SW 1271 (cell line): ENCODE measurements at regions not wholly inside any gene's neighbourhood (a gene's known extent, or its start where the extent isn't known, plus 50 kb on each side); places are given as distances from the start of the nearest gene placed in this dataset.

Experiments
- DNase-seq, 2 experiments: peaks; one replicate each; lab custom pipeline; 2025; lab: John Stamatoyannopoulos, UW

DNA sequence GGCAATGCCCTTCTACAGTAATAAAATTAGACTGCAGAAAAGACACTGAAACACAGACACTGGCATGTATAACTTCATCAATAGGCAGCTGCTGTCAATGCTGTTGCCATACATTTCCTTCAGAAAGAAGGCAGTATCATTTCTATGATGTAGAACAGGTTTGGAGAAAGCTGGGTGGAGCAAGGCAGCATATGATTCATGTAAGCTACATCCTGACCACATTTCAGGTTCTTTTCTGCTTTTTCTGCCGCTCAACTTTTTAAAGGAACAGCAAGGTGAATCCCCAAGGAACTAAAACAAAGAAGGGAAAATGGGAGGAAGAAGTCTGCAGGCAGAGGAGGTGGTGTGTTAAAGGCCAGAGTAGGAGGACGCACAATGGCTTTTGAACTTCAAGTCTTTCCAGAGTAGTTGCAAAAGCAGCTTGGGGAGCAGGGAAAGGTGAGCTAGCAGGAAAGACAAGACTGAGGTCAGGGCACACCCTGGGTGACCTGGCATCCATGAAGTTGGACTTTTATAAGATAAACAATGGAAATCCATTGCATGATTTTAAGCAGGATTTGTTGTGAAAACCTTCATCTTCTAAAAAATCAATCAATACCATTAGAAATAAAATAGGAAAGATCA is 142.1 kb downstream of the MED10 start:
- DNase-seq, result no peak

- DNase-seq, result no peak
Measured at GRCh38 chr5:6235726-6236125, 142.6 kb downstream of the MED10 start.

- no peak for DNase-seq
Measured at GRCh38 chr5:6228257-6229250, 149.8 kb downstream of the MED10 start.

GRCh38 chr5:6225121-6225607 is 153.2 kb downstream of the MED10 start:
- no peak for DNase-seq

- DNase-seq, result no peak
Measured at GRCh38 chr5:6224406-6224805, 153.9 kb downstream of the MED10 start.

GRCh38 chr5:6222899-6223298 is 155.4 kb downstream of the MED10 start:
- no peak for DNase-seq

- DNase-seq, result no peak
Measured at GRCh38 chr5:6222121-6222520, 156.2 kb downstream of the MED10 start.

- no peak for DNase-seq
Measured at GRCh38 chr5:6221141-6221626, 157.2 kb downstream of the MED10 start.

- DNase-seq, result no peak
Measured at GRCh38 chr5:6220346-6221088, 157.8 kb downstream of the MED10 start.

DNA sequence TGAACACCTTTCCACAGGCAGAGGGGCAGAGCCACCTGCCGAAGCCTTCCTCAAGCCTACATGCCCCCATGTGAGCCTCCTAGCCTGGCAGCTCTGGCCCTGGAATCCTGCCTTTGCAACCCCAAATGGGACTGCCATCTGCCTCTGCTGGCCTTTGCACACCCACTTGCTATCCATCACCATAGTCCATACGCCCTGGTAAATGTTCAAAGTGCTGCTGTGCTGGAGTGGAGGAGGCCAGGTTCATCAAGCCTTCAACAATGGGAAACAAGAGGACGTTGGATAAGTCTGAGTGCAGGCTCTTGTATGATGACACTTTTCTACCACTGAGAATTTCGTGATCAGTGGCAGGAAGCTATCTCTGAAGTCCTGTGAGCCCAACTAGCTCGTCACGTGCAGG is 159.8 kb downstream of the MED10 start:
- no peak for DNase-seq

- no peak for DNase-seq
Measured at GRCh38 chr5:6218116-6218515, 160.2 kb downstream of the MED10 start.

- DNase-seq, result no peak
Measured at GRCh38 chr5:6216471-6217075, 161.8 kb downstream of the MED10 start.

GRCh38 chr5:6215891-6216290 is 162.5 kb downstream of the MED10 start:
- no peak for DNase-seq

- no peak for DNase-seq
Measured at GRCh38 chr5:6212244-6212643, 166.1 kb downstream of the MED10 start.

- no peak for DNase-seq
Measured at GRCh38 chr5:6206501-6206900, 171.8 kb downstream of the MED10 start.

GRCh38 chr5:6202968-6203365 is 175.4 kb downstream of the MED10 start:
- no peak for DNase-seq

DNA sequence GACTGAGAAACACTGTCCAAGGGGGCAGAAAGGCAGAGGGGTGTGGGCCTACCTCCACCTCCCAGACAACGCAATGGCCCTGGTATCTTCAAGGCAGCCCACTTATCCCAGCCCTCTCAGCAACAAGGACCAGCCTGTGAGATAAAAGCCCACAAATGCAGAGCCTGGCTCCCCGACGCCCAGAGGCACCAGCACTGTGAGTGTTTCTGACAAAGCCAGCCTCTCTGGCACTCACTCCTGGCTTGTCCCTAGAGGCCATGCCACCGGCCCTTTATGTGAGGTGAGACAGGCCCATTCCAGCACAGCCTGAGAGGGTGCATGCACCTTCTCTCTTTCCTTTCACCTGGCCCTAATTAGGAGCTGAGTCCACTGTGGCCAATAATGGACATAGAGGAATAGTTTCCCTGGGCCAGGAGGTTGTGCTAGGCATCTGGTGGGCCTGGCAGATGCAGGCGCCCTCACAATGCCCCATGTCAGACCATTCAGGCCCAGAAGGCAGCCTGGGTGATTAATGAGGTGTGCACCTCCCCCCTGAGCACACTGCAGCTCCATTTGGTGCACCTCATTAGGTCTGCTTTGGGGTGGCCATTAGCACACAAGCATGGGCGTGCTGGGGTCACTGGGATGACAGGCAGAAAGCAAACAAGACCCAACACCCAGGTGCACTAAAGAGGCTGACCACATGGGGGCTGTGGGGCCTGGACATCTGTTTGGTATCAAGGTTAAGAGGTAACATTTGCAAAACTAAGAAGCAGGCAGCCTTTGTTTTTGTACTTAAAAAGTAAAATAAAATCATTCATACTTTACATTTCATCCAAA is 176.0 kb downstream of the MED10 start:
- DNase-seq, result no peak

DNA sequence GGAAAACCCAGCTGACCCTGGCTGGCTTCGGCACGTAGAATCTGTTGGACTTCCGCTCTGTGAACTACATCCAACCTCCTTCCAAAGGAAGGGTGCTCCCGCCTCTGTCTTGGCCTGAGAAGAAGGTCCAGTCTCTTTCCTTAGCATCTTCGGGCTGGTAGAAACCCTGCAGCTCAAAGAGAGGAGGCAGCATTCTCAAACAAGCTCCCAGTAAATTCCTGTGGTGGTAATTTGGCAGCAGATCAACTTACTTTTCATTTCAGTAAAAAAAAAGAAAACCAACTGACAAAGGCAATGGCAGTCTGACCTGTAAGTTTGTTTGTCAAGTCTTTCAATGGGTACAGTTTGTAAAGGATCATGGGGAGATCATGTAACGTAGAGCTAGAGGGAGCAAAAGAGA is 176.7 kb downstream of the MED10 start:
- no peak for DNase-seq

DNA sequence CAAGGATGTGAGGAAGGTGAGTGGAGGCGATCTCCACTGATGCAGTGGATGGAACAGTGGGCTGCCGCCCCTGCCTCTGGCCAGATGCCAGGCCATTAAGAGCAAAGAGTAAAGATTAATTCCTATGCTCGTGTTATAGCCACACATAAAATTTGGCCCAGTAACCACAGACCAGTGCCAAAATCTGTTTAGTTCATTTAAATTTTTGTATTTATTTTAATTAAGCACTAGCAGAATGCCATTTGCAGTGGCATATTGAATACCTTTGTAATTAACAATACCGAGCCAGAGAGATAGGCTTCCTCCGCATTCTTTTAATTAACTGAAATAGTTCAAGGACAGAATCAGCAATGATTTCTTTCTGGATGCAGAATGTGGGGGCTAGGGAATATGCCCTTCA is 179.8 kb downstream of the MED10 start:
- no peak for DNase-seq

GRCh38 chr5:6197427-6197826 is 180.9 kb downstream of the MED10 start:
- DNase-seq, result no peak
